GM19397 (cell line): ENCODE measurements at regions not wholly inside any gene's neighbourhood (a gene's known extent, or its start where the extent isn't known, plus 50 kb on each side); places are given as distances from the start of the nearest gene placed in this dataset.

Source experiments
- ATAC-seq: cut with Tn5 transposase; IDR thresholded peaks from one replicate; pipeline ENCODE4 v1.9.1; 2021; ENCODE audit warnings: mild to moderate bottlenecking, moderate library complexity; ENCODE audit not compliant: unreplicated experiment

- ATAC-seq: no peak
These were observed 351.5 kb upstream of the DDX53 start for GRCh38 chrX:22648281-22648680.

GRCh38 chrX:22650691-22651090 is 349.1 kb upstream of the DDX53 start:
- no peak for ATAC-seq

- no peak for ATAC-seq
These were observed 347.2 kb upstream of the DDX53 start for GRCh38 chrX:22652596-22652995.

DNA sequence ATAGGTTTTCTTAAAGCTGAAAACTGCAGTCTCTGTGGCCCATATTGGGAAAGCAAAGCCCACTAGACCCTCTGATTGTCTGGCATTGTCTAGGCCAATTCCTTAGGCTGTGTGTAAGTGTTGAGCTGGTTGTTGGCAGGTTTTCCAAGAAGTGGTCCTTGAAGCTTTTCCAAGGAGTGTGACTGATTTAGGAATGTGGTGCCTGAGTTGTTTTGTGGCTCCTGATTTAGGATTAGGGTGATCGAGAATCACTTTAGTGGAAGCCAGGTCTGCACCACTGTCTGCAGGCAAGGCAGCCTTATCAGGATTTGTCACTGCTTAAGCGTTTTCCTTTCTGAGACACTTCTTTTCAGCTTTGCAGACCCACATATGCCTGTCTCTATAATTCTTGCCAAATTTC is 339.0 kb upstream of the DDX53 start:
- no peak for ATAC-seq

DNA sequence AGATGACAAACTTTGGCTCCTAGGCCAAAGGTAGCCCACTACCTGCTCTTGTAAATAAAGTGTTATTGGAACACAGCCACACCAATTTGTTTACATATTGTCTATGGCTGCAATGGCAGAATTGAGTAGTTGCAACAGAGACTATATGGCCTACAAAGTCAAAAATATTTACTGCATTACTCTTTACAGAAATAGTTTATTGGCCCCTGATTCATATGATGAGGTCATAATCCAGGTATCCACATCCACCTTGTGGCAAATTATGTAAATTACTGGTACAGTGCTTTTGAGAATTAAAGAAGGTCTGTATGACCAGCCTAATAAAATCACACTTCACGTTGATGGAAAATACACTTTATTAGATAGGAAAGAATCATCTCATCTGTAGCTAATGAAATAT is 337.0 kb upstream of the DDX53 start:
- ATAC-seq: no peak

- ATAC-seq: no peak
These were observed 334.9 kb upstream of the DDX53 start for GRCh38 chrX:22664826-22665225.

GRCh38 chrX:22665818-22666217 is 333.9 kb upstream of the DDX53 start:
- no peak for ATAC-seq

DNA sequence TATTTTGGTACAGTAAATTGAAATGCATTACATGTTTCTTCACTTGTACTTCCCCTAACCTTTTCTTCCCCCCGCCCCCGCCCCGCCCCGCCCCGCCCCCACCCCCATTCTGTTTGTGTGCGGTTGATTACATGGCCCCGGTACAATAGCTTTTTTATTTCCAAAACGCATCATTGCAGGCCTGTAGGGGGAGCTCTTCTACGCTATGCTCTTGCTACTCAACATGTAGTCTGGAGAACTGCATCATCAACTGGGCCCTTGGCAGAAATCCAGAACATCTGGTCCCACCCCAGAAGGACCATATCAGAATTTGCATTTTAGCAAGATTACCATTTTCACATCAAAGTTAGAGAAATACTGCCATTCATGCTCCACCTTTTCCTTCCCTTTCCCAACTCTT is 333.3 kb upstream of the DDX53 start:
- no peak for ATAC-seq

DNA sequence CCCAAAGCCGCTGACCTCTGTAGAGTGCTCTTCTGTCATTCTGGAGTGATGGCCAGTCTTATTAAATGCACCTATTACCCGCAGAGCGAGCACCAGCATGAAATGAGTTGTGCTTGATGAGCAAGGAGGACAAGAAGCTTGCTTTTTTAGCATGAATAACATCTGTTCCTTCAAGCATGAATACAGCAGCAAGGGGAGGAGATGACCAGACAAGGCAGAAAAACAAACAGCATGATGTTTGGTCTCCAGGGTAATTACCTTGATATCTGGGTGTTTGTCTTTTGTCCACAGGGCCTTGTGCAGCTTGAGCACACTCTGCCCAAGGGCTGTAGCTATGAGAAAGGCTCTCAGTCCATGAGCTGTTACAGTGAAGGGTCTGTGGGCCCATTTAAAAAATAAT is 324.8 kb upstream of the DDX53 start:
- ATAC-seq: no peak

- ATAC-seq: no peak
These were observed 313.6 kb upstream of the DDX53 start for GRCh38 chrX:22686138-22686541.

- no peak for ATAC-seq
These were observed 310.5 kb upstream of the DDX53 start for GRCh38 chrX:22689290-22689689.

GRCh38 chrX:22690116-22690515 is 309.6 kb upstream of the DDX53 start:
- ATAC-seq: no peak

DNA sequence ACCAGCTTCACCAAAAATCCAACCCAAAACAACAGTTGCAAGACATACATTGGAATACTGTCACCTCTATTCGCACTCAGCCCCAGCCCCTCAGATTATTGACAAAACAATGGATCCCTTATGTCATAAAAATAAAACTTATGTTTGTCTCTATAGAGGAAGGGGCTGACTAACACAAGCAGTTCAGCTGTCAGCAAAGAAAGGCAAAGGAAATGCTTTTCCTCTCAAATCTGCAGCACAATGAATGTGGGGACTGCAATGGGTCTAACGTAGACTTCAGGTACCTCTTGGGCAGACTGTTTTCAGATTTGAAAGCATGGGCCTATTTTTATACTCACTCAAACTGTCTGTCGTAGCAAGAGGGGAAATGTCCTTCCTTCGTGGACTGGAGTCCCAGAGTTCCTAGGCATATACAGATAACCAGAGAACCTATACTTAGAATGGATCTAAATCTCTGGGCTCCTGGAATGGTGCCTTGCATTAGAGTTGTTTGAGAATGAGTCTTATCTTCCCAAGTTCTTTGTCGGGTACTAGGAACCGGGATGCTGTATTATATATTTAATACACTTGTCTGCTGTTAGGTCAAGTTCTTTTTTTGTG is 307.7 kb upstream of the DDX53 start:
- no peak for ATAC-seq

DNA sequence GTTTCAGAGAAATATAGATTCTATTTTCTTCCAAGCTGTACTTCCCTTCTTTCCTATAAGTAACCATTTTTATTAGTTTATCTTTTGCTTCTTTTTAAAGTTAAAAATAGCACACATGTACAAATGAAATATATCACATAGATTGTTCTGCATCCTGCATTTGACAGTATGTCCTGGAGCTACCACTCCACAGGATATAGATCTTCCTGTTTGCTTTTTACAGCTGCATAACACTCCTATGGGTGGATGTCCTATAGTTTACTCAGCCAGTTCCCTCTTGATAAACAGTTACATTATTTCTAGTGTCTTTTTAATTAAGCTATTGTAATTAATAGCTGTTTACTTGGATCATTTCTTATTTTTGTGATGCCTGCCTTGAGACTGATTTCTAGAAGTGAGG is 301.6 kb upstream of the DDX53 start:
- ATAC-seq: no peak

GRCh38 chrX:22699581-22700091 is 300.1 kb upstream of the DDX53 start:
- no peak for ATAC-seq

- ATAC-seq: no peak
These were observed 286.8 kb upstream of the DDX53 start for GRCh38 chrX:22712942-22713341.

DNA sequence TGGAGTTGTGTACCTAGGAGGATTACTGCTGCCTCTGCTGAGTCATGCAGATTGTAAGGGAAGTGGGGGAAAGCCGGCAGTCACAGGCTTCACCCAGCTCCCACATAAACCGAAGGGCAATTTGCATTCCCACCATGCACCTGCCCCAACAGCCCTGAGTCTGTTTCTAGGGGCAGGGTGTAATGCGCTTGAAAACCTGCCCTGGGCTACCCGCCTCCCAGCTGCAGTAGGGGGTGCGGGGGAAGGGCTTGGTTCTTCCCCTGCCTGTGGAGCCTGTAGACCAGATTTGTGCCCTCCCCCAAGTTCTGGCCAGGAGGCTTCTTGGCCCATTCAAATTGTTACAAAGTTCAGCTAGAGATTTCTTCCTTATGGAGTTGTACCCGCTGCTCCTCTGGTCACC is 269.2 kb upstream of the DDX53 start:
- ATAC-seq: no peak

GRCh38 chrX:22737541-22737940 is 262.2 kb upstream of the DDX53 start:
- ATAC-seq: no peak

- ATAC-seq: no peak
These were observed 260.5 kb upstream of the DDX53 start for GRCh38 chrX:22739276-22739675.

DNA sequence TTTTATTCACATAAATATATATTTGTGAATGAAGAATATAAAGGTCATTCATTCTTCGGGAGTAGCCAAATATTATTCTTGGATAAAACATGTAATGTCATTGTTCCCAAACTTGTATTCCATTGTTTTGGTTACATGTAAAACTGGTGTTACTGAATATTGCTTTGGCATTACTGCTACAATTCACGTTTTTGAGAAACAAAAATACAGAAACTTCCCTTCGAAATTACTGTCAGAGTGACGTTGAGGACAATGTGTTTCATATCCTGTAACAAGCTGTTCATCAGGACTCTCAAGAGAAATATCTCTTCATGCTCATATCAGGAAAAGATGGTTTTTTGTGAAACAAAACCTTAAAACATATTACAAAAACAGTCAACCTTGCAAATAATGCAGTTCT is 258.9 kb upstream of the DDX53 start:
- no peak for ATAC-seq

DNA sequence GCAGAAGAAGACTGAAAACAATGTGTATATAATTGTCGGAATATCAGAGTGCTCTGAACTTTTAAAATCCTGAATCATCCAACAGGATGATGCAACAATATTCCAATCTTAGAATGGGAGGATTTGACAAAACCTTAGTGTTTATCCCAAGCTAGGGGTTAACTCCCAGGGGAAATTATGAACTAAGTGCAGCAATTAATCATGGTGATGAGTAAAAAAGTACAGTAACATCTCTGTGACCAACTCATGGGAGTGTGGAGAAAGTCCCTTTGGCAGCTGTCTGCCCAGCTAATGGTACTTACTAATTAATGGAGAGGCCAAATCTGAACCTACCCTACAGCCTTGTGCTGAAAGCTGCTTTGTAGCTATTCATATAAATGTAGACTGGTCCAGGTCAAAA is 257.6 kb upstream of the DDX53 start:
- no peak for ATAC-seq

DNA sequence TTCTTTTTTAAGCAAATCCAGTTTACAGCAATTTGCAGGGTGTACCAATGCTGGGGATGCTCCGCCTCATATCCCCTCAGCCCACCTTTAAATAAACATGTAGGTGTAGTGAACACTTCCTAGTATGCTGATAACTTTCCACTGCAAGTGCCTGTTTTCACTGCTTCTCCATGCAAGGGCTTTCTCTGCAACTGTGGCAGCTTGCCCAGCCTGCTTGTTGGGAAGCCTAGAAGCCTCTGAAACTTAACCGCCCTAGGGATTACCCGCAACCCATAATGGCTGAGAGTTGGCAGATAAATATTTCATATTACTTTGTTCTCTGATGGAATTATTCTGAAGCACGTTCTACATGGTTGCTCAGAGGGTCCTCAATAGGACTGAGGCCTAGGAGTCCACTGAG is 253.7 kb upstream of the DDX53 start:
- no peak for ATAC-seq
